HL-60 (cell line): ENCODE measurements at regions not wholly inside any gene's neighbourhood (a gene's known extent, or its start where the extent isn't known, plus 50 kb on each side); places are given as distances from the start of the nearest gene placed in this dataset.
"Not testable (repeated sequence)": the region's sequence is repeated elsewhere in the genome, so short reads cannot be mapped to it uniquely, and the experiment has no call there.

Source experiments
- DNase-seq, 2 experiments: peaks; one replicate each; pipeline ENCODE4 v3.0.0-alpha.2; 2010 to 2020; ENCODE audit warnings: low read depth in 1 of 2, low spot score in 1 of 2
- H3K27ac ChIP-seq: fragments of 250-450 bp; sonication (Bioruptor Pico); replicated peaks from 2 replicates; pipeline ENCODE4 v1.5.1; 2020; ENCODE audit warnings: mild to moderate bottlenecking, moderate library complexity
- H3K27me3 ChIP-seq: fragments of 250-450 bp; sonication (Bioruptor Pico); 2 replicates; pipeline ENCODE4 v1.5.1; 2021; ENCODE audit warnings: mild to moderate bottlenecking, moderate library complexity; ENCODE audit not compliant: insufficient read depth, poor library complexity, severe bottlenecking
- H3K4me3 ChIP-seq: replicated peaks from 2 replicates; pipeline ENCODE4 v1.5.1; 2011; ENCODE audit warnings: mild to moderate bottlenecking, control low read depth, low read length; ENCODE audit not compliant: insufficient read depth
- CTCF ChIP-seq: IDR thresholded peaks from one replicate; pipeline ENCODE4 v1.5.1; 2011; ENCODE audit warnings: low read length, control low read depth, inconsistent platforms; ENCODE audit not compliant: insufficient read depth
- GABPA ChIP-seq: IDR thresholded peaks from 2 replicates; pipeline ENCODE4 v1.6.1; 2012; ENCODE audit warnings: low read depth
- POLR2AphosphoS5 ChIP-seq: IDR thresholded peaks from 2 replicates; pipeline ENCODE4 v1.6.1; 2012; ENCODE audit warnings: low read depth
- REST ChIP-seq: IDR thresholded peaks from 2 replicates; pipeline ENCODE4 v1.6.1; 2012; ENCODE audit warnings: low read depth; ENCODE audit not compliant: insufficient replicate concordance
- SPI1 ChIP-seq: IDR thresholded peaks from 2 replicates; pipeline ENCODE4 v1.6.1; 2012; ENCODE audit warnings: low read depth, mild to moderate bottlenecking, borderline replicate concordance

GRCh38 chr5:106269252-106269843 is 1401.4 kb downstream of the EFNA5 start:
- DNase-seq, result no peak
- H3K4me3 ChIP-seq, result no peak overlapping the region
- no peak for TF ChIP-seq CTCF
- no peak for TF ChIP-seq REST
- TF ChIP-seq POLR2AphosphoS5, result no peak
- H3K27me3 ChIP-seq, result no peaks in the 10 kb centered on the region
- H3K27ac ChIP-seq, result no peak overlapping the region

GRCh38 chr5:106267256-106267655 is 1403.5 kb downstream of the EFNA5 start:
- Histone ChIP-seq H3K27ac (no peak overlapping the region), H3K4me3 (no peak overlapping the region), H3K27me3 (no peaks in the 10 kb centered on the region)
- DNase-seq, result no peak
- TF ChIP-seq REST, result no peak
- no peak for TF ChIP-seq SPI1
- no peak for TF ChIP-seq CTCF
- no peak for TF ChIP-seq POLR2AphosphoS5
- TF ChIP-seq GABPA, result no peak

GRCh38 chr5:106262395-106262794 is 1408.3 kb downstream of the EFNA5 start:
- no peak overlapping the region for H3K4me3 ChIP-seq
- DNase-seq, result no peak
- H3K27me3 ChIP-seq, result no peaks in the 10 kb centered on the region
- TF ChIP-seq REST, result no peak
- TF ChIP-seq SPI1, result no peak
- TF ChIP-seq CTCF, result no peak
- TF ChIP-seq POLR2AphosphoS5, result no peak
- no peak for TF ChIP-seq GABPA
- no peak overlapping the region for H3K27ac ChIP-seq

- DNase-seq, H3K27ac ChIP-seq, H3K4me3 ChIP-seq, H3K27me3 ChIP-seq: not testable (repeated sequence)
Measured at GRCh38 chr5:106259431-106260090, 1411.2 kb downstream of the EFNA5 start.
